GM19324 (cell line): ENCODE measurements at regions not wholly inside any gene's neighbourhood (a gene's known extent, or its start where the extent isn't known, plus 50 kb on each side); places are given as distances from the start of the nearest gene placed in this dataset.
"Not testable (repeated sequence)": the region's sequence is repeated elsewhere in the genome, so short reads cannot be mapped to it uniquely, and the experiment has no call there.

Source experiments
- ATAC-seq: cut with Tn5 transposase; IDR thresholded peaks from one replicate; pipeline ENCODE4 v1.9.1; 2021; ENCODE audit warnings: mild to moderate bottlenecking, moderate library complexity; ENCODE audit not compliant: unreplicated experiment, low FRiP score

GRCh38 chr2:208607694-208608093, 201.1 kb downstream of the PTH2R start:
- no peak for ATAC-seq

GRCh38 chr2:208608122-208608835, 201.7 kb downstream of the PTH2R start:
- ATAC-seq: no peak

- ATAC-seq: no peak
Measured at GRCh38 chr2:208609166-208609804, 202.7 kb downstream of the PTH2R start.

- ATAC-seq: not testable (repeated sequence)
Measured at GRCh38 chr2:208615675-208616074, 209.1 kb downstream of the PTH2R start.

- no peak for ATAC-seq
Measured at GRCh38 chr2:208618220-208618619, 211.6 kb downstream of the PTH2R start.

- no peak for ATAC-seq
Measured at GRCh38 chr2:208619993-208620392, 213.4 kb downstream of the PTH2R start.

- no peak for ATAC-seq
Measured at GRCh38 chr2:208620487-208620978, 213.9 kb downstream of the PTH2R start.

GRCh38 chr2:208627110-208627884, 220.7 kb downstream of the PTH2R start:
- ATAC-seq: no peak

GRCh38 chr2:208627916-208628315, 221.3 kb downstream of the PTH2R start:
- ATAC-seq: no peak

GRCh38 chr2:208638059-208638458, 231.5 kb downstream of the PTH2R start:
- peak; percentile 64 for ATAC-seq

- ATAC-seq: no peak
Measured at GRCh38 chr2:208642125-208642779, 235.7 kb downstream of the PTH2R start.

- no peak for ATAC-seq
Measured at GRCh38 chr2:208643145-208643544, 236.6 kb downstream of the PTH2R start.

GRCh38 chr2:208645226-208645625, 238.6 kb downstream of the PTH2R start:
- ATAC-seq: peak; percentile 65

GRCh38 chr2:208648368-208648767, 241.8 kb downstream of the PTH2R start:
- no peak for ATAC-seq

GRCh38 chr2:208653383-208653782, 246.8 kb downstream of the PTH2R start:
- ATAC-seq: no peak

- ATAC-seq: no peak
Measured at GRCh38 chr2:208654056-208654455, 247.5 kb downstream of the PTH2R start.

- ATAC-seq: no peak
Measured at GRCh38 chr2:208657468-208657867, 250.9 kb downstream of the PTH2R start.

- no peak for ATAC-seq
Measured at GRCh38 chr2:208669394-208669793, 262.8 kb downstream of the PTH2R start.

GRCh38 chr2:208671284-208671683, 264.7 kb downstream of the PTH2R start:
- ATAC-seq: no peak

- no peak for ATAC-seq
Measured at GRCh38 chr2:208671886-208672680, 265.5 kb downstream of the PTH2R start.
